ENCODE measurements at regions not wholly inside any gene's neighbourhood (a gene's known extent, or its start where the extent isn't known, plus 50 kb on each side); places are given as distances from the start of the nearest gene placed in this dataset.

DNA sequence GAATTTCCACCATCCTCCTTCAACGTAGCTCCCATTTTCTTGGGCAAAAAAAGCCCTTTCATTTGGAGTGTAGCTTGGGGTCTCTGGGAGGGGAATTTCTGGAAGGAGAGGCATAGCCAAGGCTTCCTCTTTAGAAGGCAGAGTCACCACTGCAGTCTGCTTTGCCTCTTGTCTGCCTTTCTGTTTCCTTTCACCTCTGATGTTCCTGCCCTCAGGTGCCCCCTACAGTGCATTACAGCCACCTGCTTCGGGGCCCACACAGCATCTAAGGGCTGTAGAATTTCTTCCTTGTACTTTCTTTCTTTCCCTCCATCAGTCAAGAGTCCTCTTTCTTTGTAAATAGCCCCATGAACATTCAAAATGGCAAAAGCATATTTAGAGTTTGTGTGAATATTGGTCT lies 1313.9 kb downstream of the TMEM121 start:
- TF ChIP-seq SKIL (CRISPR knock-in tag; IDR thresholded peaks at IDR 0.05; ENCODE audit: borderline replicate concordance) (no peak), ZFP36L2 (CRISPR knock-in tag; IDR thresholded peaks at IDR 0.05) (no peak), ZNF841 (CRISPR knock-in tag; IDR thresholded peaks at IDR 0.05; ENCODE audit: borderline replicate concordance) (no peak), ZNF30 (CRISPR knock-in tag; IDR thresholded peaks at IDR 0.05) (no peak), NFRKB (IDR thresholded peaks at IDR 0.05) (no peak), TP53 (CRISPR knock-in tag; conservative IDR thresholded peaks at IDR 0.05) (no peak)

Data from HepG2 (cell line).